AG04449 (cell line): ENCODE measurements at regions not wholly inside any gene's neighbourhood (a gene's known extent, or its start where the extent isn't known, plus 50 kb on each side); places are given as distances from the start of the nearest gene placed in this dataset.
A peak's percentile ranks its signal among the peaks of the same experiment; 100 is the strongest.

Experiments
- CTCF ChIA-PET: fragments of 350-600 bp; formaldehyde crosslinking; extraction: SDS; loops from one replicate; lab custom pipeline; 2021; ENCODE audit warnings: antibody characterized with exemption; lab: Yijun Ruan, JAX
- POLR2A ChIA-PET: fragments of 400-600, 350-600 bp; formaldehyde crosslinking; extraction: SDS; loops from one replicate; lab custom pipeline; 2020; ENCODE audit warnings: antibody characterized with exemption, inconsistent platforms; lab: Yijun Ruan, JAX
- DNase-seq: peaks from one replicate; pipeline ENCODE4 v3.0.0-alpha.2; 2010; ENCODE audit warnings: low read depth, low spot score
- H3K4me3 ChIP-seq: 2 replicates; pipeline ENCODE4 v1.5.1; 2011; ENCODE audit warnings: low read depth, mild to moderate bottlenecking, control low read depth, low read length
- CTCF ChIP-seq: IDR thresholded peaks from one replicate; pipeline ENCODE4 v1.5.1; 2011; ENCODE audit warnings: mild to moderate bottlenecking, moderate library complexity, low read length, control low read depth, inconsistent platforms; ENCODE audit not compliant: insufficient read depth; ENCODE audit errors: missing control alignments

DNA sequence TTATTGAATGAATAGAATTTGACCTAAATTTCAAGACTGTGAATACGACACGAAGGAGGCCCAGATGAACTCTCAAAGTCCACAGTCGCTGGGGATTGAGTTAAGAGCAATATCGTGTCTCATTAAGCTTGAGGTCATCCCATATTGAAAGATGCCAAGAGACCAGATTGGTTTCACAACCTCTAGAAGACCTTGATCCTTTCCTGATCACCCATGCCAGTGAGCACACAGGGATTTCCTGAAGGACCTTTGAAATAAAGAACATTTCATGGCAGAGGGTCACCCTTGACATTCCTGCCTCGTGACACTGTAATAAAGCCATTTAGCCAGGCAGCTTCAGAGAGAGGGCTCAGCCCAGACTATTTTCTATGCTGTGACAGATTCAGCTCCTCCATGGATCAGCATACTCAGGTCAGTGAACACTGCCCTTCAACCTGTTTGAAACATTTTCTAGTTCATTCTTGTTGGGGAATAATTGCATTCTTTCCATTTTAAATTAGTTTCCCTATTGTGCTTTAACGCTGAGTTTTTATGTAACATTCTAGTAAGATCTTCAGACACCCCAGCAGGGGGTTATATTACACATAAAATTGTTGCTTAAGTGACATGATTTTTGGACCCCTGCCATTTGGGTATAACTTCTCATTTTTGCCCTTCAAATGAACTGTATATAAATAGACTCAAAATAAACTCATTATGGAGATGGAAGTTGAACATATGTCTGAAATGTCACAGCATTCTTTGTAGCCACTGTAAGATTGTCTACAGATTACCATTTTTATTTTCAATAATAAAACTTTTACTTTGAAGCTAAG, 213.2 kb downstream of the C12orf50 start:
- no peak for TF ChIP-seq CTCF
- H3K4me3 ChIP-seq, result no peak overlapping the region
- ChIA-PET POLR2A (no interaction called here), CTCF (interaction anchor here (1.5 kb wide), 1 partner anchor 32 kb away, joined by 5 read pairs; no protein-coding TSS in a partner anchor)
- peak; percentile 83 for DNase-seq

DNA sequence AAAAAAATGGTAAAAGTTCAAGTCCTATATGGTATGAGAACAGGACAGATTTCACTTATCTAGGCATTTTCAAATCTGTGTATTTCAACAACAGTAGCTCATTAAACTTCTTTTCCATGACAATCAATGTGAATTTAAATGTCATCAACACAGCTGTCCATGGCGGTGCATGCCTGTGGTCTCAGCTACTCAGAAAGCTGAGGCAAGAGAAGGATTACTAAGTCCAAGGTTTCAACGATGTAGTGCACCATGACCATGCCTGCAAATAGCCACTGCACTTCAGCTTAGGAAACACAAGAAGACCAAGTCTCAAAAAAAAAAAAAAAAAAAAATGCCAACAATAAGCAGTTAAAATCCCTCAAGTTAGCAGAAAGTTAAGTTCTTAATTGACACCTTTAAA, 214.6 kb downstream of the C12orf50 start:
- ChIA-PET CTCF (interaction anchor here (0.7 kb wide), 1 partner anchor 13 kb away, joined by 3 read pairs; no protein-coding TSS in a partner anchor), POLR2A (no interaction called here)
- DNase-seq, result no peak
- TF ChIP-seq CTCF, result no peak
- H3K4me3 ChIP-seq, result no peak overlapping the region

- no peak for TF ChIP-seq CTCF
- POLR2A ChIA-PET, result no interaction called here
- DNase-seq, result no peak
- no peak overlapping the region for H3K4me3 ChIP-seq
- CTCF ChIA-PET, result interaction anchor here (0.7 kb wide), 1 partner anchor 12 kb away, joined by 3 read pairs; no protein-coding TSS in a partner anchor
These were observed 215.5 kb downstream of the C12orf50 start for GRCh38 chr12:87813476-87814234.

DNA sequence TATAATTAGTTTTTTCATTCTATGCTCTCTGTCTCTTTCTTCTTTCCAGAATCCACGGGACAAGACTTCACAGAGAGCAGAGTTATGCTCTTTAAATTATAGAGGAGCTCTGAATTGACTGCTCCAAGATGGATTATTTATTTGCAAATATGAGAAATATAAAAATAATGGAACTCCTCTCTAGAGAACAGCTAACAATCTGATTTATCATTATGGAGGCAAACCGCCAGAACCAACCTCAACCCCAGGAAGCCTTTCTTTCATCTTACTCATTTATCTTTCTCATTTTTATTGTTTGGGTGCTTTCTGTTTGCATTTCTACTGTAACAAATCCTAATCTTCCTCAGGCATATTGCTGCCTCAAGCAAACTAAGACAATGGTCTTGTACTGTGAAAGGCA, 216.5 kb downstream of the C12orf50 start:
- no peak for TF ChIP-seq CTCF
- no peak for DNase-seq
- H3K4me3 ChIP-seq, result no peak overlapping the region
- CTCF ChIA-PET, result interaction anchor here (0.7 kb wide), 1 partner anchor 539 kb away, joined by 3 read pairs; no protein-coding TSS in a partner anchor
- POLR2A ChIA-PET, result no interaction called here

DNA sequence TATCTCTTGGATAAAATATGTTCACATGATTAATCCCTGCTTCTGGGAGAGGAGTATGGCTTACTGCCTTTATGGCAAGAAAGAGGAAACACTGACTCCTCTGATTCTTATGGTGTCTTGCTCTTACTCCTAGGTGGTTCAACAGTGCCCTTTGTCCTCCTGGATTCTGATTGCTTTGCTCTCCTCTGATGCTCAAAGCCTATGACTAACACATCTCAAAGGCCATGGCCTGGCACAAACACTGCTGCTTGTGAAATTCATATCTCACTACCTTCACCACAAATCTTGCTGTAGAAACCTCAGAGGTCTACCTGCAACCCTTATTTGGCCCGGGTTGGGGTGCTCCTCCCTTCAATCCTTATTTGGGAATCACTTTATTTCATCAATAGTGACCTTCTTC, 217.2 kb downstream of the C12orf50 start:
- POLR2A ChIA-PET, result no interaction called here
- no peak for DNase-seq
- no peak for TF ChIP-seq CTCF
- CTCF ChIA-PET, result interaction anchor here (0.7 kb wide), 1 partner anchor 538 kb away, joined by 3 read pairs; no protein-coding TSS in a partner anchor
- no peak overlapping the region for H3K4me3 ChIP-seq

GRCh38 chr12:87809916-87810315, 219.3 kb downstream of the C12orf50 start:
- TF ChIP-seq CTCF, result no peak
- H3K4me3 ChIP-seq, result no peak overlapping the region
- CTCF ChIA-PET, result no interaction called here
- POLR2A ChIA-PET, result no interaction called here
- DNase-seq, result no peak
